Gastrocnemius medialis (tissue), 4 donors: ENCODE measurements at regions not wholly inside any gene's neighbourhood (a gene's known extent, or its start where the extent isn't known, plus 50 kb on each side); places are given as distances from the start of the nearest gene placed in this dataset.

Experiments
- CTCF ChIP-seq, 5 experiments: fragments of 450-650 bp in 3 of 5; fragments of 200-600 bp in 2 of 5; sonication (generic) in 2 of 5; IDR thresholded peaks in 4 of 5; conservative IDR thresholded peaks in 1 of 5; 1 replicate in 4 of 5; 2 replicates in 1 of 5; pipeline ENCODE4 v1.5.1; 2016 to 2019; ENCODE audit warnings: antibody characterized with exemption in 5 of 5, mild to moderate bottlenecking in 3 of 5, moderate library complexity in 3 of 5
- POLR2A ChIP-seq, 2 donors: fragments of 450-650 bp; IDR thresholded peaks; one replicate each; pipeline ENCODE4 v1.6.1; 2017; ENCODE audit warnings: antibody characterized with exemption in 2 of 2, mild to moderate bottlenecking in 2 of 2, moderate library complexity in 2 of 2

- TF ChIP-seq CTCF (IDR thresholded peaks at IDR 0.05 in 4 of 5, conservative IDR thresholded peaks at IDR 0.05 in 1 of 5) (no peak), POLR2A (IDR thresholded peaks at IDR 0.05) (no peak)
These were observed 102.8 kb downstream of the PXDC1 start for GRCh38 chr6:3648724-3649123.
